ENCODE measurements at regions not wholly inside any gene's neighbourhood (a gene's known extent, or its start where the extent isn't known, plus 50 kb on each side); places are given as distances from the start of the nearest gene placed in this dataset.

DNA sequence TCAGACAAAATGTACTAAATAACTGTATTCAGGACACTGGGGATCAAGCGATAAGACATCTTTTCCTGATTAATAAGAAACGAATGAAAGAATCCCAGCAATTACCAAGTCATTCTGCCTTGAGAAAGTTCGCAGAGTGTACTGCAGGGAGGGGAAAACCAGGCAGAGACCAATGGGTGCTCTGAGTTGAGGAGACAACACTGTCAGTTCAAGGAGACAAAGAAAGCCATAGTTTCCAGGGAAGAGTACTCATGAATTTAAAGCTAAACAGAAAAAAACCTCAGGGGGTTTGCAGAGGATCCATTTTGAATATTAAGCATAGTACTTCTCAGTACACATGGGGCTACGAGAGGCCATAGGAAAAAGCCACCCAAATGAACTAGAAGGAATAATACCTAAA, 573.0 kb downstream of the KCTD8 start:
- CTCF ChIA-PET (ENCODE audit: unreplicated experiment) = no interaction called here
- no peak overlapping the region for H3K27ac ChIP-seq (ENCODE audit: low read depth, low read length, poor library complexity, severe bottlenecking)
- H3K9me2 ChIP-seq (ENCODE audit: insufficient read depth, low read length) = no peaks in the 10 kb centered on the region
- H3K9me3 ChIP-seq (ENCODE audit: low read length) = no peaks in the 10 kb centered on the region
- H3K36me3 ChIP-seq (ENCODE audit: insufficient read depth, low read length) = no peaks in the 10 kb centered on the region
- no peak overlapping the region for H3K4me3 ChIP-seq (ENCODE audit: low read depth, low read length, poor library complexity, severe bottlenecking)
- no peaks in the 10 kb centered on the region for H4K20me1 ChIP-seq (ENCODE audit: insufficient read depth, low read length)
- DNase-seq (ENCODE audit: low spot score) = no peak
- intact Hi-C loops (cut with micrococcal nuclease; ENCODE audit: unreplicated experiment) = no loop called here
- no TSS peak for BruUV-seq (replicated peaks)
- TF ChIP-seq, protein P1, sequence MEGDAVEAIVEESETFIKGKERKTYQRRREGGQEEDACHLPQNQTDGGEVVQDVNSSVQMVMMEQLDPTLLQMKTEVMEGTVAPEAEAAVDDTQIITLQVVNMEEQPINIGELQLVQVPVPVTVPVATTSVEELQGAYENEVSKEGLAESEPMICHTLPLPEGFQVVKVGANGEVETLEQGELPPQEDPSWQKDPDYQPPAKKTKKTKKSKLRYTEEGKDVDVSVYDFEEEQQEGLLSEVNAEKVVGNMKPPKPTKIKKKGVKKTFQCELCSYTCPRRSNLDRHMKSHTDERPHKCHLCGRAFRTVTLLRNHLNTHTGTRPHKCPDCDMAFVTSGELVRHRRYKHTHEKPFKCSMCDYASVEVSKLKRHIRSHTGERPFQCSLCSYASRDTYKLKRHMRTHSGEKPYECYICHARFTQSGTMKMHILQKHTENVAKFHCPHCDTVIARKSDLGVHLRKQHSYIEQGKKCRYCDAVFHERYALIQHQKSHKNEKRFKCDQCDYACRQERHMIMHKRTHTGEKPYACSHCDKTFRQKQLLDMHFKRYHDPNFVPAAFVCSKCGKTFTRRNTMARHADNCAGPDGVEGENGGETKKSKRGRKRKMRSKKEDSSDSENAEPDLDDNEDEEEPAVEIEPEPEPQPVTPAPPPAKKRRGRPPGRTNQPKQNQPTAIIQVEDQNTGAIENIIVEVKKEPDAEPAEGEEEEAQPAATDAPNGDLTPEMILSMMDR (conservative IDR thresholded peaks at IDR 0.05; ENCODE audit: low read length) = no peak
- TF ChIP-seq EZH2phosphoT487 (IDR thresholded peaks at IDR 0.05; ENCODE audit: borderline replicate concordance, low read depth, low read length) = no peak
- H3K79me2 ChIP-seq (ENCODE audit: insufficient read depth, low read depth, low read length) = no peaks in the 10 kb centered on the region
- H2AFZ ChIP-seq (ENCODE audit: low read length) = no peak overlapping the region
- POLR2A ChIA-PET = no interaction called here
- H3K4me2 ChIP-seq (ENCODE audit: low read length) = no peak overlapping the region
- no peaks in the 10 kb centered on the region for H3K4me1 ChIP-seq (ENCODE audit: insufficient read depth, low read length, poor library complexity, severe bottlenecking)

DNA sequence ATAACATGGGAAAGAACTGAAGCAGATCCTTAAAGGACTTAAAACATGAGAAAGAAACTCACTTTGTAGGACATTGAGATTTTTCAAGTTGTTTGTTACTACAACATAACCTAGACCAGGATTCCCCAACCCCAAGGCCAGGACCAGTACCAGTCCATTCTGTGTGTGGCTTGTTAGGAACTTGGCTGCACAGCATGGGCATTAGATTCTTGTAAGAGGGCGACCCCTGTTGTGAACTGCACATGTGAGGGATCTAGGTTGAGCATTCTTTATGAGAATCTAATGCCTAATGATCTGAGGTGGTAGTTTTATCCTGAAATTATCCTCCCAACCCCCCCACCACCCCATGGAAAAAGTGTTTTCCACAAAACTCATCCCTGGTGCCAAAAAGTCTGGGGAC, 566.1 kb downstream of the KCTD8 start:
- ChIA-PET POLR2A (no interaction called here), CTCF (ENCODE audit: unreplicated experiment) (no interaction called here)
- Histone ChIP-seq H2AFZ (ENCODE audit: low read length) (no peak overlapping the region), H3K9me2 (ENCODE audit: insufficient read depth, low read length) (no peaks in the 10 kb centered on the region), H3K4me1 (ENCODE audit: insufficient read depth, low read length, poor library complexity, severe bottlenecking) (no peaks in the 10 kb centered on the region), H3K4me3 (ENCODE audit: low read depth, low read length, poor library complexity, severe bottlenecking) (no peak overlapping the region), H4K20me1 (ENCODE audit: insufficient read depth, low read length) (no peaks in the 10 kb centered on the region), H3K4me2 (ENCODE audit: low read length) (no peak overlapping the region), H3K36me3 (ENCODE audit: insufficient read depth, low read length) (no peaks in the 10 kb centered on the region), H3K9me3 (ENCODE audit: low read length) (no peaks in the 10 kb centered on the region), H3K79me2 (ENCODE audit: insufficient read depth, low read depth, low read length) (no peaks in the 10 kb centered on the region), H3K27ac (ENCODE audit: low read depth, low read length, poor library complexity, severe bottlenecking) (no peak overlapping the region)
- intact Hi-C loops (cut with micrococcal nuclease; ENCODE audit: unreplicated experiment) = no loop called here
- no peak for TF ChIP-seq EZH2phosphoT487 (IDR thresholded peaks at IDR 0.05; ENCODE audit: borderline replicate concordance, low read depth, low read length)
- TF ChIP-seq, protein P1 (conservative IDR thresholded peaks at IDR 0.05; ENCODE audit: low read length) = no peak
- no TSS peak for BruUV-seq (replicated peaks)
- DNase-seq (ENCODE audit: low spot score) = no peak

DNA sequence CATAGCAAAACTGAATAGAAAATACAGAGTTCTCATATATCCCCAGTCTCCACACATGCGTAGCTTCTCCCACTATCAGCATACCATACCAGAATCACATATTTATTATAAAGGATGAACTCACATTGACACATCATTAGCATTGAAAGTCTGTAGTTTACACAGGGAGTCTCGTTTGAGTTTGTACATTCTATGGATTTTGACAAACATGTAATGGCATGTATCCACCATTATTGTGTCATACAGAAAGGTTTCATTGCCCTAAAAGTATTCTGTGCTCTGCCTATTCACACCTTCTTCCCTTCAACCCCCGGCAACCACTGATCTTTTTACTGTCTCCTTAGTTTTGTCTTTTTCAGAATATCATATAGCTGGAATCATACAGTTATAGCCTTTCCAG, 562.4 kb downstream of the KCTD8 start:
- Histone ChIP-seq H3K9me3 (ENCODE audit: low read length) (no peaks in the 10 kb centered on the region), H3K36me3 (ENCODE audit: insufficient read depth, low read length) (no peaks in the 10 kb centered on the region), H4K20me1 (ENCODE audit: insufficient read depth, low read length) (no peaks in the 10 kb centered on the region), H3K79me2 (ENCODE audit: insufficient read depth, low read depth, low read length) (no peaks in the 10 kb centered on the region), H2AFZ (ENCODE audit: low read length) (no peak overlapping the region), H3K4me2 (ENCODE audit: low read length) (no peak overlapping the region), H3K9me2 (ENCODE audit: insufficient read depth, low read length) (no peaks in the 10 kb centered on the region), H3K4me3 (ENCODE audit: low read depth, low read length, poor library complexity, severe bottlenecking) (no peak overlapping the region), H3K4me1 (ENCODE audit: insufficient read depth, low read length, poor library complexity, severe bottlenecking) (no peaks in the 10 kb centered on the region), H3K27ac (ENCODE audit: low read depth, low read length, poor library complexity, severe bottlenecking) (no peak overlapping the region)
- POLR2A ChIA-PET = no interaction called here
- CTCF ChIA-PET (ENCODE audit: unreplicated experiment) = no interaction called here
- DNase-seq (ENCODE audit: low spot score) = no peak
- BruUV-seq (replicated peaks) = no TSS peak
- no peak for TF ChIP-seq EZH2phosphoT487 (IDR thresholded peaks at IDR 0.05; ENCODE audit: borderline replicate concordance, low read depth, low read length)
- TF ChIP-seq, protein P1 (conservative IDR thresholded peaks at IDR 0.05; ENCODE audit: low read length) = no peak
- intact Hi-C loops (cut with micrococcal nuclease; ENCODE audit: unreplicated experiment) = no loop called here
